Gastrocnemius medialis (tissue), 4 donors: ENCODE measurements at regions not wholly inside any gene's neighbourhood (a gene's known extent, or its start where the extent isn't known, plus 50 kb on each side); places are given as distances from the start of the nearest gene placed in this dataset.

Experiments
- ATAC-seq, 2 donors: fragments of 150-250 bp; one replicate each; pipeline ENCODE4 v1.9.1; 2016
- DNase-seq, 2 donors: peaks; one replicate each; pipeline ENCODE4 v3.0.0-alpha.2; 2019
- H3K27ac ChIP-seq, 4 donors: fragments of 200-600 bp; sonication (generic); 1 replicate in 1 of 4; 2 replicates in 3 of 4; pipeline ENCODE4 v1.5.1; 2016 to 2018; ENCODE audit warnings: mild to moderate bottlenecking in 2 of 4, moderate library complexity in 1 of 4
- H3K27me3 ChIP-seq, 3 donors: fragments of 200-600 bp; sonication (generic) in 2 of 3; 1 replicate in 1 of 3; 2 replicates in 2 of 3; pipeline versions ENCODE4 v1.5.1 to v1.6.0; 2016 to 2019; ENCODE audit warnings: mild to moderate bottlenecking in 1 of 3, moderate library complexity in 1 of 3
- H3K36me3 ChIP-seq, 2 donors: fragments of 200-600 bp; sonication (generic) in 1 of 2; one replicate each; pipeline ENCODE4 v1.5.1; 2017 to 2018
- H3K4me1 ChIP-seq, 2 donors: fragments of 200-600 bp; sonication (generic) in 1 of 2; one replicate each; pipeline ENCODE4 v1.5.1; 2016 to 2017; ENCODE audit warnings: mild to moderate bottlenecking in 2 of 2
- H3K4me3 ChIP-seq, 4 donors: fragments of 200-600 bp; sonication (generic) in 3 of 4; 1 replicate in 1 of 4; 2 replicates in 3 of 4; pipeline ENCODE4 v1.5.1; 2016 to 2019; ENCODE audit warnings: mild to moderate bottlenecking in 2 of 4
- H3K9me3 ChIP-seq, 3 donors: fragments of 200-600 bp; sonication (generic) in 2 of 3; 1 replicate in 1 of 3; 2 replicates in 2 of 3; pipeline ENCODE4 v1.5.1; 2016 to 2019
- POLR2A ChIP-seq, 2 donors: fragments of 450-650 bp; IDR thresholded peaks; one replicate each; pipeline ENCODE4 v1.6.1; 2017; ENCODE audit warnings: antibody characterized with exemption in 2 of 2, mild to moderate bottlenecking in 2 of 2, moderate library complexity in 2 of 2
- in situ Hi-C, 4 donors: fragments of 200-750 bp; cut with MboI; loops; one replicate each; pipeline versions ENCODE4 v1.15.0 to v1.8.0; 2017; ENCODE audit warnings: low sequenced_read_pairs in 4 of 4
- intact Hi-C: fragments of 100-400 bp; cut with DNase I; formaldehyde crosslinking; loops from one replicate; pipeline ENCODE4 v1.15.1; 2023; ENCODE audit warnings: low total_unique reads
- TF ChIP-seq, protein P1 (sequence below), 5 experiments: fragments of 450-650 bp in 3 of 5; fragments of 200-600 bp in 2 of 5; sonication (generic) in 2 of 5; IDR thresholded peaks in 4 of 5; conservative IDR thresholded peaks in 1 of 5; 1 replicate in 4 of 5; 2 replicates in 1 of 5; pipeline ENCODE4 v1.5.1; 2016 to 2019; ENCODE audit warnings: antibody characterized with exemption in 5 of 5, mild to moderate bottlenecking in 3 of 5, moderate library complexity in 3 of 5

DNA sequence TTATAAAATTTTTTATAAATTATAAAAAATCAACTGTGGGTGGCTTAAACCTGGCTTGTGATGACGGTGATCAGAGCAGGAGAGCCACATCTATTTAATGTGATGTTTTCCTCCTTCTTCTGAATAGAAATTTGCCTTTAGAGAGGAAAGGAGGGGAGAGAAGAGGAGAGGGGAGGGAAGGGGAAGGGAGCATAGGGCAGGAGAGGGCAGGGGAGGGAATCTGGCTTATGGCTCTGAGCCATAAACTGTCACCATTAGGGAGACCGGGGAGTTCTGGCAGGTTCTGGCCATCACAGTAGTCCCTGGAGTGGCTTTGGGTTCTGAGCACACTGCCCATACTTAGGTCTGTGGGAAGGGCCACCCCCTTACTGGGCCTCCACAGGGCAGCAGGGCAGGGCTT lies 167.8 kb downstream of the ENGASE start:
- H3K4me1 ChIP-seq = no peaks in the 10 kb centered on the region
- in situ Hi-C loops = no loop called here
- no peaks in the 10 kb centered on the region for H3K9me3 ChIP-seq
- peaks cover 7 to 16% (median 11%) of the 10 kb centered on the region in 3 donors for H3K27me3 ChIP-seq
- ATAC-seq = no peak
- DNase-seq = no peak
- H3K36me3 ChIP-seq = no peaks in the 10 kb centered on the region
- H3K27ac ChIP-seq = no peak overlapping the region
- no peak overlapping the region for H3K4me3 ChIP-seq
- TF ChIP-seq POLR2A (IDR thresholded peaks at IDR 0.05) = no peak
- TF ChIP-seq, protein P1, sequence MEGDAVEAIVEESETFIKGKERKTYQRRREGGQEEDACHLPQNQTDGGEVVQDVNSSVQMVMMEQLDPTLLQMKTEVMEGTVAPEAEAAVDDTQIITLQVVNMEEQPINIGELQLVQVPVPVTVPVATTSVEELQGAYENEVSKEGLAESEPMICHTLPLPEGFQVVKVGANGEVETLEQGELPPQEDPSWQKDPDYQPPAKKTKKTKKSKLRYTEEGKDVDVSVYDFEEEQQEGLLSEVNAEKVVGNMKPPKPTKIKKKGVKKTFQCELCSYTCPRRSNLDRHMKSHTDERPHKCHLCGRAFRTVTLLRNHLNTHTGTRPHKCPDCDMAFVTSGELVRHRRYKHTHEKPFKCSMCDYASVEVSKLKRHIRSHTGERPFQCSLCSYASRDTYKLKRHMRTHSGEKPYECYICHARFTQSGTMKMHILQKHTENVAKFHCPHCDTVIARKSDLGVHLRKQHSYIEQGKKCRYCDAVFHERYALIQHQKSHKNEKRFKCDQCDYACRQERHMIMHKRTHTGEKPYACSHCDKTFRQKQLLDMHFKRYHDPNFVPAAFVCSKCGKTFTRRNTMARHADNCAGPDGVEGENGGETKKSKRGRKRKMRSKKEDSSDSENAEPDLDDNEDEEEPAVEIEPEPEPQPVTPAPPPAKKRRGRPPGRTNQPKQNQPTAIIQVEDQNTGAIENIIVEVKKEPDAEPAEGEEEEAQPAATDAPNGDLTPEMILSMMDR (IDR thresholded peaks at IDR 0.05 in 4 of 5, conservative IDR thresholded peaks at IDR 0.05 in 1 of 5) = no peak
- intact Hi-C loops = no loop called here

DNA sequence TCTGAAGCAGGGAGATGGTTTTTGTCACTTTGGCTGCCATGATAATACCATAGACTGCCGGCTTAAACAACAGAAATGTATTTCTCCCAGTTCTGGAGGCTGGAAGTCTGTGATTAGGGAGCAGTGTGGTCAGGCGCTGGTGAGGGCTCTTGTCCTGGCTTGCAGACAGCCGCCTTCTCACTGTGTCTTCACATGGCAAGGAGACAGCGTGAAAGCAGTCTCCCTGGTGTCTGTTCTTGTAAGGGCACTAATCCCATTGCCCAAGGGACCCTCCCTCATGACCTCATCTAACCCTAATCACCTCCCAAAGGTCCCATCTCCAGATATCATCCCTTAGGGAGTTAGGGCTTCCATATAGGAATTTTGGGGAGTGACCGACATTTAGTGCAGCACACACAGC lies 167.0 kb downstream of the ENGASE start:
- in situ Hi-C loops = no loop called here
- no peak for ATAC-seq
- TF ChIP-seq POLR2A (IDR thresholded peaks at IDR 0.05) = no peak
- TF ChIP-seq, protein P1 (IDR thresholded peaks at IDR 0.05 in 4 of 5, conservative IDR thresholded peaks at IDR 0.05 in 1 of 5) = no peak
- Histone ChIP-seq H3K4me1 (no peaks in the 10 kb centered on the region), H3K4me3 (no peak overlapping the region), H3K36me3 (no peaks in the 10 kb centered on the region), H3K27ac (no peak overlapping the region), H3K27me3 (peaks cover 7 to 10% (median 8%) of the 10 kb centered on the region in 3 donors), H3K9me3 (no peaks in the 10 kb centered on the region)
- no peak for DNase-seq
- intact Hi-C loops = no loop called here

DNA sequence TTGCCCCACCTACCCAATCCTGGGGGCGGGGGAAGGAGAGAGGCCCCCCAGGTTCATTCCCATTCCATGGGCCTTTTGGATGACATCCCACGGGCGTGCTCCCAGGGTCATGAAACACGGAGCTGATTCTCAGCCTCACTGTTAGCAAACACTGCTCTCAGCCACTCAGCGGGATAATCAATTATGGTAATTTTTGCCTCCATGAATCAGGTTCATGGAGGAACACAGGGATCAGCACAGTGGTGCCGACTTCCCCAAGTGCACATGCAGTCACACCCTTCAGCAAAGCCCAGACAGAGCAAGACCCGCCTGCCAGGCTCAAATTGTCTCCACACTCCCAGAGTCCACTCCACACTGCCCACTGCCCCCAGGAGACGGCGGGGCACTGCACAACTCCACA lies 164.6 kb downstream of the ENGASE start:
- in situ Hi-C loops = no loop called here
- ATAC-seq (no peak), DNase-seq (no peak)
- no peaks in the 10 kb centered on the region for H3K36me3 ChIP-seq
- no peak overlapping the region for H3K27ac ChIP-seq
- H3K4me1 ChIP-seq = no peaks in the 10 kb centered on the region
- no peaks in the 10 kb centered on the region for H3K9me3 ChIP-seq
- intact Hi-C loops = no loop called here
- no peak for TF ChIP-seq POLR2A (IDR thresholded peaks at IDR 0.05)
- TF ChIP-seq, protein P1 (IDR thresholded peaks at IDR 0.05 in 4 of 5, conservative IDR thresholded peaks at IDR 0.05 in 1 of 5) = no peak
- H3K27me3 ChIP-seq = peaks cover 0 to 7% (median 6%) of the 10 kb centered on the region in 3 donors
- no peak overlapping the region for H3K4me3 ChIP-seq

DNA sequence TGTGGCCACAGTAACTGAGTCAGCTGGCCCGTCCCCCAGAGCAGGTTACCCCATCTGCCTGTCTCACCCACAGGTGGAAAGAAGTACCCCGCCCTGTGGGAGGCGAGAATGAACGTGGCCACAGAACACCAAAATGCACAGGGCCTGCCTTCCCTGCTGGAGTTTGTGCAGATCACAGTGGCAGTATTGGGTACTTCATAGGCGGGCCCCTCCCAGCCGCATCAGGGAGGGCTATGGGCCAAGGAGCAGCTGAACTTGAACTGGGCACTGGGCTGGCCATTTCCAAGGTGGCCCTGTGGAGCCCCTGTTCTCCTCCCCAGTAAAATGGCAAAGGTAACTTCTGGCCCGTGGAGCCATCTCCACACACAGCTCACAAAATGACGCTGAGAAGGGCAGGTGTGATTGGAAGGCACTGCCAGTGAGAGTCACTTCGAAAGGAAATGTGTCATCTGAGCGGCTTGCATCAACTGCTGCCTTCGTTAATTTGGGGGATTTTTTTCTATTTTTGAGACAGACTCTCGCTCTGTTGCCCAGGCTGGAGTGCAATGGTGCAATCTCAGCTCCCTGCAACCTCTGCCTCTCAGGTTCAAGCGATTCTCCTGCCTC lies 162.9 kb downstream of the ENGASE start:
- Histone ChIP-seq H3K4me1 (no peaks in the 10 kb centered on the region), H3K4me3 (no peak overlapping the region), H3K9me3 (no peaks in the 10 kb centered on the region), H3K27me3 (peaks cover 0 to 7% (median 6%) of the 10 kb centered on the region in 3 donors), H3K36me3 (no peaks in the 10 kb centered on the region), H3K27ac (no peak overlapping the region)
- intact Hi-C loops = no loop called here
- ATAC-seq = no peak
- TF ChIP-seq POLR2A (IDR thresholded peaks at IDR 0.05) = no peak
- TF ChIP-seq, protein P1 (IDR thresholded peaks at IDR 0.05 in 4 of 5, conservative IDR thresholded peaks at IDR 0.05 in 1 of 5) = no peak
- in situ Hi-C loops = no loop called here
- no peak for DNase-seq

DNA sequence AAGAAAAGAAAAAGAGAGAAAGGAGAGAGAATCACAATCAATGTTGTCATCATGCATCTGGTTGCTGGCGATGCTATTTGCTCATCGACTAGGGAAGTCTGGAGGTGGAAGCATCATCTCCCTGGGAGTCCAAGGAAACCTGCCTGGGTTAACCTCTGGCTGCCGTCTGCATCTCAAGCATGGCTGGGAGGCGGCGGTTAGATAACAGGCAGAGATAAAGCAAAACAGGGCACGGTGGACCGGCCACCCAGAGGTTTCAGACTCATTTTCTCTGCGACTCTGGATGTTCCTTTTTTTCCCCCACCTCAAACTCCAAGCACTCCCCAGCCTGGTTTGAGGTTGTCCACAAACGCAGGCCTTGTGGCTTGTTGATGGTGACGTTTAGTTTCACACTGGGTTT lies 161.2 kb downstream of the ENGASE start:
- intact Hi-C loops (no loop called here), in situ Hi-C loops (no loop called here)
- H3K36me3 ChIP-seq = no peaks in the 10 kb centered on the region
- peaks cover 0 to 6% (median 5%) of the 10 kb centered on the region in 3 donors for H3K27me3 ChIP-seq
- no peak overlapping the region for H3K27ac ChIP-seq
- TF ChIP-seq, protein P1 (IDR thresholded peaks at IDR 0.05 in 4 of 5, conservative IDR thresholded peaks at IDR 0.05 in 1 of 5) = no peak
- DNase-seq (no peak), ATAC-seq (no peak)
- no peak overlapping the region for H3K4me3 ChIP-seq
- no peaks in the 10 kb centered on the region for H3K9me3 ChIP-seq
- H3K4me1 ChIP-seq = no peaks in the 10 kb centered on the region
